Activated CD8-positive, alpha-beta T cell treated with anti-CD3 and anti-CD28 coated beads, Interleukin-2, amount 10 ng/mL, durations not matched to agents 7 days and 5 days (primary cell): ENCODE measurements at regions not wholly inside any gene's neighbourhood (a gene's known extent, or its start where the extent isn't known, plus 50 kb on each side); places are given as distances from the start of the nearest gene placed in this dataset.
"Not testable (repeated sequence)": the region's sequence is repeated elsewhere in the genome, so short reads cannot be mapped to it uniquely, and the experiment has no call there.

Source experiments
- ATAC-seq: fragments of 150-1000 bp; cut with Tn5 transposase; one replicate; pipeline ENCODE4 v1.10.0; 2021; ENCODE audit warnings: moderate library complexity
- CTCF ChIA-PET: fragments of 350-600 bp; sonication (Branson Sonifier 250); formaldehyde crosslinking; loops from one replicate; lab custom pipeline; 2021; ENCODE audit warnings: antibody characterized with exemption; lab: Charles Lee
- POLR2A ChIA-PET: fragments of 350-600 bp; sonication (Branson Sonifier 250); formaldehyde crosslinking; loops from one replicate; lab custom pipeline; 2021; ENCODE audit warnings: antibody characterized with exemption; lab: Charles Lee
- DNase-seq: peaks from one replicate; pipeline ENCODE4 v3.0.0-alpha.2; 2020
- H3K27ac Mint-ChIP-seq: one replicate; pipeline ENCODE4 v1.8.0; 2021; ENCODE audit warnings: mild to moderate bottlenecking, mixed read lengths
- H3K27me3 Mint-ChIP-seq: one replicate; pipeline ENCODE4 v1.8.0; 2021; ENCODE audit warnings: low read depth, mixed read lengths
- H3K36me3 Mint-ChIP-seq: one replicate; pipeline ENCODE4 v1.8.0; 2021; ENCODE audit warnings: low read depth, mixed read lengths
- H3K4me1 Mint-ChIP-seq: one replicate; pipeline ENCODE4 v1.8.0; 2021; ENCODE audit warnings: low read depth, mixed read lengths
- H3K4me3 Mint-ChIP-seq: one replicate; pipeline ENCODE4 v1.8.0; 2021; ENCODE audit warnings: mild to moderate bottlenecking, mixed read lengths
- H3K9me3 Mint-ChIP-seq: one replicate; pipeline ENCODE4 v1.8.0; 2022; ENCODE audit warnings: mixed read lengths; ENCODE audit not compliant: insufficient read depth

DNA sequence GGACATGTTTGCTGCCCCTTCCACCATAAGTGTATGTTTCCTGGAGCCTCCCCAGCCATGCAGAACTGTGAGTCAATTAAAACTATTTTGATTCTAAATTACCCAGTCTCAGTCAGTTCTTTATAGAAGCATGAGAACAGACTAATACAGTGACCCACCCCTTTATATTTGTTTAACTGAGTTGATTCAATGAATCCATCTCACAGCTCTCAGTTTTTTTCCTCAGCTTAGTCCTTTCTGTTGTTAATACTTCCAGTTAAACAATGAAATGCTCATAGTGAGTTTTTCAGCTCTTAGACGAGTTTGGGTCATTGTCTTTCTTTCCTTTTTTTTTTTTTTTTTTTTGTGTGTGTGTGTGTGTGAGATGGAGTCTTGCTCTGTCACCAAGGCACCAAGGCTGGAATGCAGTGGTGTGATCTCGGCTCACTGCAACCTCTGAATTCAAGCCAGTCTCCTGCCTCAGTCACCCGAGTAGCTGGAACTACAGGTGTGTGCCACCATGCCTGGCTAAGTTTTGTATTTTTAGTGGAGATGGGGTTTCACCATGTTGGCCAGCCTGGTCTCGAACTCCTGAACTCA lies 627.4 kb downstream of the SPATA31A7 start:
- ATAC-seq, H3K27me3 Mint-ChIP-seq, H3K36me3 Mint-ChIP-seq, H3K4me1 Mint-ChIP-seq, H3K27ac Mint-ChIP-seq, CTCF ChIA-PET, DNase-seq, H3K9me3 Mint-ChIP-seq, POLR2A ChIA-PET, H3K4me3 Mint-ChIP-seq: not testable (repeated sequence)

DNA sequence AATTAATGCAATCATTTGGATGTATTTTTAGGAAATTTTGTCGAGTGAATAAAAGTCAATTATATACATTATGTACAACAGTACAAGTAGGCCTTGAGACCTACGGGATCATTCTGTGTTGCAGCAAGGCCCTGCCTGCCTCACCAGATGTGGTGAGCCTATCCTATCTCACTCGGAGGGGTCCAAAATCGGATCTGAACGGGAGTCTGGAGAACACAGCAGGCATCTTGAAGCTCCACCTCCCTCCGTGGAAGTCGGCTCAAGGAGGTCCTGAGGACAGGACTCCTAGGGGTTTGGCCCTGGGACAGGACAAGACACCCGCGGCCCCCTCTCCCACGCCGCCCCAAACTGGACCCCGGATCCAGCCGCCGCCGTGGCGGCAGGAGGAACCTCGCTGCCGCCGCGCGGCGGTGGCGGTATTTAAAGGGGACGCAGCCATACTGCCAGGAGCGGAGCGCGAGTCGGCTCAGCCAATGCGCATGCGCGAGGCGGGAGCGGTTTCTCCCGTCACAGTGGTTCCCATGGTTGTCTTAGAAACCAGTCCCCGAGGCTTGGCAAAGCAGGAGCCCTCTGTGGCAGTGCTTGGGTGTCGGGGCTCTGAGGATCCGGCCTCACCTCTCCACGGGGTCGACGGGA lies 663.9 kb downstream of the SPATA31A7 start:
- H3K27ac Mint-ChIP-seq, H3K36me3 Mint-ChIP-seq, POLR2A ChIA-PET, H3K27me3 Mint-ChIP-seq, CTCF ChIA-PET, H3K4me1 Mint-ChIP-seq, H3K9me3 Mint-ChIP-seq, H3K4me3 Mint-ChIP-seq: not testable (repeated sequence)
- DNase-seq: peak; percentile 91
- peak; percentile 71 for ATAC-seq

DNA sequence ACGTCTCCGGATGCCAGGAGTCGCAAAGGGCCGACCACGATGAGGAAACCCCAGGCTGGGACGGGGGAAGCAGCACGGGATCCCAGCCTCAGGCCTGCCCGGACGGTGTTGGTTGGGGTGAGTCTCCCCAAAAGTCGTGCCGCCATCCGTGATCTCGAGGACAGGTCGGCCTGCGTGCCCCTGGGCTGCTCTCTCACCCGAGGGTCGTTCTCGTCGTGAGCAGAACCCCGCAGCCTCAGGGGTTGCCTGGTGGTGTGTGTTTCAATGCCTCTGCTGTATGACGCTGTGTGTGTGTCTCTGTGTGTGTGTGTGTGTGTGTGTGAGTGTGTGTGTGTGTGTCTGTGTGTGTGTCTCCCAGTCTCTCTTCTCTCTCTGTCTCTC lies 664.4 kb downstream of the SPATA31A7 start:
- ATAC-seq, H3K27ac Mint-ChIP-seq, CTCF ChIA-PET, H3K4me1 Mint-ChIP-seq, H3K4me3 Mint-ChIP-seq, H3K9me3 Mint-ChIP-seq, POLR2A ChIA-PET, H3K27me3 Mint-ChIP-seq, H3K36me3 Mint-ChIP-seq: not testable (repeated sequence)
- peak; percentile 21 for DNase-seq

DNA sequence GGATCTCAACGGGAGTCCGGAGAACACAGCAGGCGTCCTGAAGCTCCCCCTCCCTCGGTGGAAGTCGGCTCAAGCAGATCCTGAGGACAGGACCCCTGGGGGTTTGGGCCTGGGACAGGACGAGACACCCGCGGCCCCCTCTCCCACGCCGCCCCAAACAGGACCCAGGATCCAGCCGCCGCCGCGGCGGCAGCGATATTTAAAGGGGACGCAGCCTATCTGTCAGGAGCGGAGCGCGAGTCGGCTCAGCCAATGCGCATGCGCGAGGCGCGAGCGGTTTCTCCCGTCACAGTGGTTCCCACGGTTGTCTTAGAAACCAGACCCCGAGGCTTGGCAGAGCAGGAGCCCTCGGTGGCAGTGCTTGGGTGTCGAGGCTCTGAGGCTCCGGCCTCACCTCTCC lies 666.4 kb downstream of the SPATA31A7 start:
- H3K4me3 Mint-ChIP-seq, H3K36me3 Mint-ChIP-seq, POLR2A ChIA-PET, H3K27ac Mint-ChIP-seq, H3K27me3 Mint-ChIP-seq, CTCF ChIA-PET, H3K9me3 Mint-ChIP-seq, DNase-seq, H3K4me1 Mint-ChIP-seq: not testable (repeated sequence)
- ATAC-seq: peak; percentile 82

DNA sequence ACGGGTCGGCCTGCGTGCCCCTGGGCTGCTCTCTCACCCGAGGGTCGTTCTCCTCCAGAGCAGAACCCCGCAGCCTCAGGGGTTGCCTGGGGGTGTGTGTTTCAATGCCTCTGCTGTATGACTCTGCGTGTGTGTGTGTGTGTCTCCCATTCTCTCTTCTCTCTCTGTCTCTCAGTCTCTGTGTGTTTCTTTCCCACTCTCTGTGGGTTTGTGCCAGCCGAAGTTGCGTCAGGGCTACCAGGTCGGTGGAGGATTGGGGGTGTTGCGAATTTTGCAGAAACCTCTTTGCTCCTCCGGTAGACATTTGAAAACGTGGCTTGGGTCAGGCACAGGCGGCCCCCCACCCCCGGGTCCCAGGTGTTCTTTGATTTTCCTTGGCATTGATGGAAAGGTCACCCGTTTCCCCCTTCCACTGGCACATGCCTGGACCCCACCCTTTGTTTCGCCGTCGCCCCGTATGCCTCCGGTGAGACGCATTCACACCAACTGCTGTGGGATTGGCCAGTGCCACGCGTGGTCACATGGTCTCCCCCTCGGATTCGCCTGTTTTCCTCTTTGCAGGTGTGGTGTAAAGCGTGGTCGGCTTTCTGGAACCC lies 667.1 kb downstream of the SPATA31A7 start:
- H3K27ac Mint-ChIP-seq, CTCF ChIA-PET, POLR2A ChIA-PET, H3K9me3 Mint-ChIP-seq, DNase-seq, H3K4me3 Mint-ChIP-seq, ATAC-seq, H3K4me1 Mint-ChIP-seq, H3K27me3 Mint-ChIP-seq, H3K36me3 Mint-ChIP-seq: not testable (repeated sequence)

DNA sequence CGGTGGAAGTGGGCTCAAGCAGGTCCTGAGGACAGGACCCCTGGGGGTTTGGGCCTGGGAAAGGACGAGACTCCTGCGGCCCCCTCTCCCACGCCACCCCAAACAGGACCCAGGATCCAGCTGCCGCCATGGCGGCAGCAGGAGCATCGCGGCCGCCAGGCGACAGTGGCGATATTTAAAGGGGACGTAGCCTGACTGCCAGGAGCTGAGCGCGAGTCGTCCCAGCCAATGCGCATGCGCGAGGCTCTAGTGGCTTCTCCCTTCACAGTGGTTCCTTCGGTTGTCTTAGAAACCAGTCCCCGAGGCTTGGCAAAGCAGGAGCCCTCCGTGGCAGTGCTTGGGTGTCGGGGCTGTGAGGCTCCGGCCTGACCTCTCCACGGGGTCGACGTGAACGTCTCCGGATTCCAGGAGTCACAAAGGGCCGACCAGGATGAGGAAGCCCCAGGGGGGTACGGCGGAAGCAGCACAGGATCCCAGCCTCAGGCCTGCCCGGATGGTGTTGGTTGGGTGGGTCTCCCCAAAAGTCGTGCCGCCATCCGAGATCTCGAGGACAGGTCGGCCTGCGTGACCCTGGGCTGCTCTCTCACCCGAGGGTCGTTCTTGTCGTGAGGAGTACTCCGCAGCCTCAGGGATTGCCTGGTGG lies 668.0 kb downstream of the SPATA31A7 start:
- H3K27ac Mint-ChIP-seq, POLR2A ChIA-PET, DNase-seq, CTCF ChIA-PET, H3K9me3 Mint-ChIP-seq, H3K4me3 Mint-ChIP-seq, H3K4me1 Mint-ChIP-seq, H3K27me3 Mint-ChIP-seq, H3K36me3 Mint-ChIP-seq: not testable (repeated sequence)
- peak; percentile 81 for ATAC-seq

DNA sequence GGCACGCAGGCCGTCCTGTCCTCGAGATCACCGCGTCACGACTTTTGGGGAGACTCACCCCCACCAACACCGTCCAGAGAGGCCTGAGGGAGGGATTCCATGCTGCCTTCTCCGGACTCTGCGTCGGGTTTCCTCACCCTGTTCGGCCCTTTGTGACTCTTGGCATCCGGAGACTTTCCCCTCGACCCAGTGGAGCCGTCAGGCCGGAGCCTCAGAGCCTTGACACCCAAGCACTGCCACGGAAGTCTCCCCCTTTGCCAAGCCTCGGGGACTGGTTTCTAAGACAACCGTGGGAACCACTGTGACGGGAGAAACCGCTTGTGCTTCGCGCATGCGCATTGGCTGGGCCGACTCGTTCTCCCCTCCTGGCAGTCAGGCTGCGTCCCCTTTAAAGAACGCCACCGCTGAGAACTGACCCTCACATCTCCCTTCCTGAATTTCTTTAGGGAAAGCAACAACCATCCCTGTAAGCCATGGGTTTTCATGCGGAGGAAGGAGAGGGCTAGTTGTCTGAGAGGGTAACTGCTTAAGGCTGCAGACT lies 672.7 kb downstream of the SPATA31A7 start:
- H3K4me3 Mint-ChIP-seq, H3K9me3 Mint-ChIP-seq, CTCF ChIA-PET, H3K36me3 Mint-ChIP-seq, H3K27me3 Mint-ChIP-seq, H3K4me1 Mint-ChIP-seq, POLR2A ChIA-PET, H3K27ac Mint-ChIP-seq: not testable (repeated sequence)
- DNase-seq: peak; percentile 69
- ATAC-seq: peak; percentile 40

DNA sequence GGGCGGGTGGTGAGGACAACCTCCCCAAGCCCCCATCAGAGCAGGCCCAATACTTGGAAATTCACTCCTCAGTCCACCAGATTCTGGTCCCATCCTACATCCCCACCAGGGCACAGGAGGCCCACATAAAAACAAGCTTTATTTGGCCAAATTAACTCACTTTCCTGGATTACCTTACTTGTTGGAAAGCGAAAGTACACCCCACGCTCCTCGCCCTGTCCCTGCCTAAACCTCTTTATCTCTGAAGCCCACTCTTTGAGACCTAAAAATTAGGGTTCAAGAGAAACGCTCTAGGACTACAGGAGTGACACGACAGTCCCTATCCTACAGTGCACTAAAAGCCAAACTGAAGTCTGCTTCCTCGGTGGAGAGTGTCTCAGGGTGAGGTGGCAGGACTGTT lies 674.6 kb downstream of the SPATA31A7 start:
- CTCF ChIA-PET, H3K4me3 Mint-ChIP-seq, H3K9me3 Mint-ChIP-seq, H3K36me3 Mint-ChIP-seq, H3K27ac Mint-ChIP-seq, ATAC-seq, DNase-seq, POLR2A ChIA-PET, H3K4me1 Mint-ChIP-seq, H3K27me3 Mint-ChIP-seq: not testable (repeated sequence)

DNA sequence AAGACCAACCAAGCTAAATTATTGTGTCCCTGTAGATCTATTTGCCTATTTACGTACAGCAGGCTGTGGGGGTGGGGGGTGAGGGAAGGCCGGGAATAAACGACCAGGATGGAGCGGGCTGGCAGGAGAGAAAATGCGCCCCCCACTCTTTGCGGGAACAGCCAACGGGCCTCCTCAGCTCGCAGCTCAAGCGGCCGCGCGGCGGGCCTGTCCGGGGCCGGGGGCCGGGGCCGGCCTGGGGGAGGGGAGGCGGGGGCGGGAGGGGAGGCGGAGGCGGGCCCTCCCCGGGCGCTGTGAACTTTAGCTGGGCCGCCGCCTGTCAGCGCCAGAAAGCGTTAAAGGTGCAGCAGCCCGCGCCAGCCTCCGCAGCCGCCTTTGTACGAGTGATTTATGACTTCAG lies 679.1 kb downstream of the SPATA31A7 start:
- H3K9me3 Mint-ChIP-seq, POLR2A ChIA-PET, DNase-seq, H3K36me3 Mint-ChIP-seq, ATAC-seq, H3K4me1 Mint-ChIP-seq, H3K4me3 Mint-ChIP-seq, CTCF ChIA-PET, H3K27me3 Mint-ChIP-seq, H3K27ac Mint-ChIP-seq: not testable (repeated sequence)

DNA sequence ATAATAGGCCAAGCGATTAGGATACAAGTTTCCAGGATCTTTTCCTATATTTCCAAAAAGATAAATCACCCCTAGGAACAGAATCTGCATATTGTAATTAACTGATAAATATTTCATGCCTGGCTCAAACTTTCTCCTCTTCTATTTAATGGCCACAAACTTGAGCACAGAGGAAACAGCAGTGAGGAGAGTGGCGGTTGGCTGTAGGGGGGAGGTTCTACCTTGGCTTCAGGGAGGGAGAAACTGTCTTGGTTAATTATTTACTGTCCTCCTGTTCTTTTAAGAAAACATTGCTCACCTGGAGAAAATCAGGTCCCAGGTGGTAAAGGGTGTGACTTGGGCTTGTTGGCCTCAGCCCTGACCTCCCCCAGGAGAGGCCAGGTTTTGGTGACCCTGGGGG lies 682.5 kb downstream of the SPATA31A7 start:
- POLR2A ChIA-PET, H3K27ac Mint-ChIP-seq, H3K36me3 Mint-ChIP-seq: not testable (repeated sequence)

More for the DNA sequence above, 682.5 kb downstream of the SPATA31A7 start:
- H3K27me3 Mint-ChIP-seq, DNase-seq, CTCF ChIA-PET, H3K9me3 Mint-ChIP-seq, H3K4me3 Mint-ChIP-seq, ATAC-seq, H3K4me1 Mint-ChIP-seq: not testable (repeated sequence)
